HCT116 (cell line): ENCODE measurements at regions not wholly inside any gene's neighbourhood (a gene's known extent, or its start where the extent isn't known, plus 50 kb on each side); places are given as distances from the start of the nearest gene placed in this dataset.

ENCODE experiments used
- ATAC-seq: fragments of 200-7000 bp; cut with Tn5 transposase; 2 replicates; pipeline ENCODE4 v1.9.1; 2020; ENCODE audit warnings: mild to moderate bottlenecking, moderate library complexity
- BruUV-seq: library from RNA; stranded (reverse); fragments of 400-500 nt; replicated peaks from 2 replicates; lab custom pipeline; 2021; lab: Mats Ljungman, UMichigan
- CTCF ChIA-PET: fragments of 300-600 bp; sonication (Branson Sonifier 250); formaldehyde crosslinking; loops from one replicate; lab custom pipeline; 2021; ENCODE audit warnings: antibody characterized with exemption; lab: Charles Lee
- POLR2A ChIA-PET: fragments of 300-600, 350-600 bp; sonication (Branson Sonifier 250); formaldehyde crosslinking; loops from one replicate; lab custom pipeline; 2021; ENCODE audit warnings: antibody characterized with exemption; lab: Charles Lee
- RAD21 ChIA-PET, 2 experiments: fragments of 300-600 bp; sonication (Branson Sonifier 250); formaldehyde crosslinking; loops; one replicate each; lab custom pipeline; 2023; ENCODE audit warnings: low total read pairs in 2 of 2; ENCODE audit not compliant: uncharacterized antibody in 2 of 2, unreplicated experiment in 2 of 2, low non-redundant PET in 1 of 2; lab: Charles Lee
- DNase-seq: peaks from one replicate; pipeline ENCODE4 v3.0.0-alpha.2; 2010; ENCODE audit warnings: low read depth, low spot score
- H2AFZ ChIP-seq: fragments of 200-600 bp; shearing (Covaris generic), sonication (generic); 2 replicates; pipeline ENCODE4 v1.6.1; 2017; ENCODE audit warnings: low read depth, mixed run types, mixed read lengths, antibody characterized with exemption, low read length; ENCODE audit not compliant: poor library complexity, severe bottlenecking
- H3K27ac ChIP-seq: 2 replicates; pipeline ENCODE4 v1.5.1; 2012; ENCODE audit warnings: low read depth, low read length
- H3K27me3 ChIP-seq: fragments of 200-600 bp; sonication (generic); 2 replicates; pipeline ENCODE4 v1.6.1; 2016; ENCODE audit warnings: mixed run types, low read length, mixed read lengths; ENCODE audit not compliant: insufficient read depth
- H3K36me3 ChIP-seq, 2 experiments: fragments of 200-500 bp in 1 of 2; fragments of 200-600 bp in 1 of 2; sonication (Bioruptor generic) in 1 of 2; sonication (generic) in 1 of 2; 2 replicates each; pipeline versions ENCODE4 v1.5.1 to v1.6.1; 2014 to 2016; ENCODE audit warnings: low read length in 2 of 2, inconsistent platforms in 1 of 2, mixed read lengths in 1 of 2, mixed run types in 1 of 2; ENCODE audit not compliant: insufficient read depth in 2 of 2, control insufficient read depth in 1 of 2
- H3K4me1 ChIP-seq, 2 experiments: fragments of 200-600 bp in 1 of 2; sonication (generic) in 1 of 2; 2 replicates each; pipeline versions ENCODE4 v1.5.1 to v1.6.1; 2012 to 2017; ENCODE audit warnings: low read length in 2 of 2, inconsistent platforms in 1 of 2, mild to moderate bottlenecking in 1 of 2, mixed read lengths in 1 of 2, mixed run types in 1 of 2, moderate library complexity in 1 of 2; ENCODE audit not compliant: insufficient read depth in 2 of 2, control insufficient read depth in 1 of 2
- H3K4me2 ChIP-seq: fragments of 200-600 bp; sonication (generic); 2 replicates; pipeline ENCODE4 v1.6.1; 2017; ENCODE audit warnings: mixed run types, low read length, mixed read lengths
- H3K4me3 ChIP-seq, 2 experiments: fragments of 200-600 bp in 1 of 2; sonication (generic) in 1 of 2; replicated peaks in 1 of 2; 2 replicates each; pipeline ENCODE4 v1.5.1; 2011 to 2016; ENCODE audit warnings: low read length in 2 of 2, control low read depth in 1 of 2, low read depth in 1 of 2, mild to moderate bottlenecking in 1 of 2, mixed read lengths in 1 of 2, mixed run types in 1 of 2
- H3K79me2 ChIP-seq: fragments of 200-600 bp; sonication (generic); 2 replicates; pipeline ENCODE4 v1.6.1; 2017; ENCODE audit warnings: mild to moderate bottlenecking, mixed run types, low read length, moderate library complexity, mixed read lengths; ENCODE audit not compliant: insufficient read depth
- H3K9ac ChIP-seq: fragments of 200-600 bp; sonication (generic); 2 replicates; pipeline ENCODE4 v1.6.1; 2016; ENCODE audit warnings: low read length, mixed read lengths
- H3K9me2 ChIP-seq: fragments of 200-600 bp; sonication (generic), shearing (Covaris generic); 2 replicates; pipeline ENCODE4 v1.6.1; 2017; ENCODE audit warnings: mixed run types, mild to moderate bottlenecking, moderate library complexity; ENCODE audit not compliant: insufficient read depth
- H3K9me3 ChIP-seq, 2 experiments: fragments of 200-500 bp in 1 of 2; fragments of 200-600 bp in 1 of 2; sonication (Bioruptor generic) in 1 of 2; sonication (generic) in 1 of 2; 2 replicates each; pipeline ENCODE4 v1.6.1; 2014 to 2017; ENCODE audit warnings: low read length in 2 of 2, mixed read lengths in 2 of 2, inconsistent platforms in 1 of 2, low read depth in 1 of 2, mild to moderate bottlenecking in 1 of 2, mixed run types in 1 of 2, moderate library complexity in 1 of 2; ENCODE audit not compliant: control insufficient read depth in 1 of 2, insufficient read depth in 1 of 2
- H4K20me1 ChIP-seq: fragments of 200-600 bp; sonication (generic), shearing (Covaris generic); 2 replicates; pipeline ENCODE4 v1.6.1; 2017; ENCODE audit warnings: mixed run types, mild to moderate bottlenecking, moderate library complexity; ENCODE audit not compliant: insufficient read depth
- ATF3 ChIP-seq: IDR thresholded peaks from 2 replicates; pipeline ENCODE4 v1.6.1; 2012
- CBX3 ChIP-seq: IDR thresholded peaks from 2 replicates; pipeline ENCODE4 v1.6.1; 2012; ENCODE audit warnings: low read depth
- CEBPB ChIP-seq: IDR thresholded peaks from 2 replicates; pipeline ENCODE4 v1.6.1; 2012; ENCODE audit warnings: low read depth
- ELF1 ChIP-seq: IDR thresholded peaks from 2 replicates; pipeline ENCODE4 v1.6.1; 2012; ENCODE audit warnings: low read depth, borderline replicate concordance
- EZH2 ChIP-seq: fragments of 200-600 bp; sonication (generic); IDR thresholded peaks from 2 replicates; pipeline ENCODE4 v1.6.1; 2017; ENCODE audit warnings: antibody characterized with exemption, mixed run types
- EZH2phosphoT487 ChIP-seq: fragments of 200-600 bp; IDR thresholded peaks from 2 replicates; pipeline ENCODE4 v1.6.1; 2018; ENCODE audit warnings: antibody characterized with exemption, borderline replicate concordance
- MAX ChIP-seq: IDR thresholded peaks from 2 replicates; pipeline ENCODE4 v1.6.1; 2012
- POLR2AphosphoS5 ChIP-seq: IDR thresholded peaks from 2 replicates; pipeline ENCODE4 v1.6.1; 2011; ENCODE audit warnings: mild to moderate bottlenecking, low read depth, low read length, moderate library complexity
- RAD21 ChIP-seq: IDR thresholded peaks from 2 replicates; pipeline ENCODE4 v1.6.1; 2012; ENCODE audit warnings: low read depth, mild to moderate bottlenecking
- SP1 ChIP-seq: IDR thresholded peaks from 2 replicates; pipeline ENCODE4 v1.6.1; 2012; ENCODE audit warnings: low read depth
- SRF ChIP-seq: IDR thresholded peaks from 2 replicates; pipeline ENCODE4 v1.6.1; 2012; ENCODE audit warnings: low read depth
- TCF7L2 ChIP-seq: IDR thresholded peaks from 2 replicates; pipeline ENCODE4 v1.7.0; 2011; ENCODE audit warnings: borderline replicate concordance, inconsistent platforms; ENCODE audit not compliant: insufficient read depth, insufficient read length; ENCODE audit errors: extremely low read depth
- ZBTB33 ChIP-seq: IDR thresholded peaks from 2 replicates; pipeline ENCODE4 v1.6.1; 2011; ENCODE audit warnings: mild to moderate bottlenecking, low read length, moderate library complexity; ENCODE audit not compliant: insufficient replicate concordance; ENCODE audit errors: extremely low read depth
- ZFX ChIP-seq: fragments of 450-650 bp; IDR thresholded peaks from 2 replicates; pipeline ENCODE4 v1.6.1; 2017
- intact Hi-C: fragments of 100-400 bp; cut with micrococcal nuclease; formaldehyde crosslinking; loops from 2 replicates; pipeline ENCODE4 v1.10.0; 2022

- TF ChIP-seq ZFX (no peak), SRF (no peak)
These were observed 934.1 kb upstream of the CRIM1 start (continued) for GRCh38 chr2:35421485-35421884.

- H4K20me1 ChIP-seq: no peaks in the 10 kb centered on the region
- no peak overlapping the region for H2AFZ ChIP-seq
- ChIA-PET RAD21 (no interaction called here), CTCF (no interaction called here), POLR2A (no interaction called here)
- H3K79me2 ChIP-seq: no peaks in the 10 kb centered on the region
- no TSS peak for BruUV-seq
- intact Hi-C loops: no loop called here
- H3K27ac ChIP-seq: no peak overlapping the region
- no peaks in the 10 kb centered on the region for H3K9me2 ChIP-seq
- no peak for DNase-seq
- peaks cover 0 to 5% of the 10 kb centered on the region in 2 experiments; a peak in 1 of 4 replicates for H3K9me3 ChIP-seq
- no peak for TF ChIP-seq ELF1
- no peak for TF ChIP-seq CEBPB
- no peak for TF ChIP-seq ATF3
- no peak for TF ChIP-seq ZBTB33
- TF ChIP-seq MAX: no peak
- no peak for TF ChIP-seq POLR2AphosphoS5
- TF ChIP-seq RAD21: no peak
- TF ChIP-seq SRF: no peak
- TF ChIP-seq ZFX: no peak
- no peak for TF ChIP-seq TCF7L2
- TF ChIP-seq SP1: no peak
- TF ChIP-seq CBX3: no peak
- TF ChIP-seq EZH2phosphoT487: no peak
- no peak for TF ChIP-seq EZH2
- H3K4me2 ChIP-seq: no peak overlapping the region
- no peaks in the 10 kb centered on the region for H3K27me3 ChIP-seq
- H3K36me3 ChIP-seq: no peaks in the 10 kb centered on the region
- no peak for ATAC-seq
- no peaks in the 10 kb centered on the region for H3K4me1 ChIP-seq
- no peak overlapping the region for H3K4me3 ChIP-seq
- H3K9ac ChIP-seq: no peak overlapping the region
These were observed 938.3 kb upstream of the CRIM1 start for GRCh38 chr2:35417293-35417692.
